HG02798 (cell line): ENCODE measurements at regions not wholly inside any gene's neighbourhood (a gene's known extent, or its start where the extent isn't known, plus 50 kb on each side); places are given as distances from the start of the nearest gene placed in this dataset.

Experiments
- ATAC-seq: cut with Tn5 transposase; IDR thresholded peaks from one replicate; pipeline ENCODE4 v1.9.1; 2021; ENCODE audit warnings: mild to moderate bottlenecking; ENCODE audit not compliant: unreplicated experiment, poor library complexity

- no peak for ATAC-seq
Observed at GRCh38 chr10:35711615-35712411, 69.7 kb upstream of the FZD8 start.

GRCh38 chr10:35707642-35708425, 65.7 kb upstream of the FZD8 start:
- no peak for ATAC-seq

GRCh38 chr10:35706959-35707358, 64.9 kb upstream of the FZD8 start:
- ATAC-seq: no peak

- no peak for ATAC-seq
Observed at GRCh38 chr10:35705671-35706070, 63.6 kb upstream of the FZD8 start.

GRCh38 chr10:35705051-35705450, 63.0 kb upstream of the FZD8 start:
- no peak for ATAC-seq

GRCh38 chr10:35704401-35704800, 62.3 kb upstream of the FZD8 start:
- no peak for ATAC-seq

- no peak for ATAC-seq
Observed at GRCh38 chr10:35700487-35700882, 58.4 kb upstream of the FZD8 start.

- no peak for ATAC-seq
Observed at GRCh38 chr10:35699848-35700486, 57.9 kb upstream of the FZD8 start.

GRCh38 chr10:35696392-35697287, 54.5 kb upstream of the FZD8 start:
- ATAC-seq: no peak

GRCh38 chr10:35693800-35694199, 51.7 kb upstream of the FZD8 start:
- ATAC-seq: no peak
